GM19240 (cell line): ENCODE measurements at regions not wholly inside any gene's neighbourhood (a gene's known extent, or its start where the extent isn't known, plus 50 kb on each side); places are given as distances from the start of the nearest gene placed in this dataset.

Experiments used
- DNase-seq: peaks from one replicate; pipeline ENCODE4 v3.0.0; 2011; ENCODE audit warnings: low spot score; ENCODE audit not compliant: insufficient read length

DNA sequence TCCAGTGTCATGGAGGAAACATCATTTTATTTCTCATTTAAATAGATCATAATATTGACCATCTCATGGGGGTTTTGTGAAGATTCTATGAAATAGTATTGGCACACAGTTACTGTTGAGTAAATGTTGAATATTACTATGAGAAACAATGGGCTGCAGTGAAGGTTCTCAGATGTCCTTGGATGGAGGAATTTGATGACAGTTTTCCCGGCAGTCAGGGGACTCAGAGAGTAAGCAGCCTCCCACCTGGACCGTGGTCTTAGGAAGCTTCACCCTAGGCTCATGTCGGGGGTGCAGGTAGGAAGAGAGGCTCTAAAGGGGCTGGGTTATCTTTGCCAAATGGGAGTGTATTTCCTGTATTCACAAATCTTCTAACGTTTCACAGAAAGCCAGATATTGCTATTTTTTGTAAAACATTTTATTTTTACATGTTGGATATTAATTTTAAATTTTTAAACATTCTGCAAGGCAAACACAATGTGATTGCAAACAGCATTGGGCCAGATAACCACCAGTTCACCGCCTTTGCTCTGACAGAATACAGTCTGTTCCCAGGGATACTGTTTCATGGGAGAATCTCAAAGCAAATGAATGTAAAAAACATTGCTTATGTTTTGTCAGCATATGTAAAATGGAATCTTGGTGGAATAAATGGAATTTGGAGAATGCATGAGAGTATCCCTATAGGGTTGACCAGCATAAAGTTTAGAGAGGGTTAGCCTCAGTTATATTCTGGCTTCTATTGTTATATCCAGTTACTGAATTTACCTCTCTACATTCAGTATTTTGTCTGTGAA, 380.8 kb upstream of the TMEM132C start:
- no peak for DNase-seq

DNA sequence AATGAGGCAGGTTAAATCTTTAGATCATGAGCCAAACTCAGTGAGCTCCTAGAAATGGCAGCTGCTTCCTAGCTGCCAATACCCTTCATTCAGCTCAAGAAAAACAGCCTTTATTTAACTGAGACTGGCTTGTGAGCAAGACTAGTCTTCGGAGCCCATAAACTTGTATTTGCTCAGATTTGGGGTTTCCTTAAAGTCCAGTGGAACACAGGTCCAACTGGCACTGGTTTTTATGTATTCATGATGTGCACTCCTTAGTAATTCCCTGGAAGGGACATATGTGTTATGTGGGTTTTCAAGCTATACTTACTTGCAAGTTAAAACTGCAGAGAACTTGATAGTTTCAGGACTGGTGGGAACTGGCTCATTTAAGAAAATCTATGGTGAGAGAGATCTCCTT, 380.1 kb upstream of the TMEM132C start:
- DNase-seq = no peak

DNA sequence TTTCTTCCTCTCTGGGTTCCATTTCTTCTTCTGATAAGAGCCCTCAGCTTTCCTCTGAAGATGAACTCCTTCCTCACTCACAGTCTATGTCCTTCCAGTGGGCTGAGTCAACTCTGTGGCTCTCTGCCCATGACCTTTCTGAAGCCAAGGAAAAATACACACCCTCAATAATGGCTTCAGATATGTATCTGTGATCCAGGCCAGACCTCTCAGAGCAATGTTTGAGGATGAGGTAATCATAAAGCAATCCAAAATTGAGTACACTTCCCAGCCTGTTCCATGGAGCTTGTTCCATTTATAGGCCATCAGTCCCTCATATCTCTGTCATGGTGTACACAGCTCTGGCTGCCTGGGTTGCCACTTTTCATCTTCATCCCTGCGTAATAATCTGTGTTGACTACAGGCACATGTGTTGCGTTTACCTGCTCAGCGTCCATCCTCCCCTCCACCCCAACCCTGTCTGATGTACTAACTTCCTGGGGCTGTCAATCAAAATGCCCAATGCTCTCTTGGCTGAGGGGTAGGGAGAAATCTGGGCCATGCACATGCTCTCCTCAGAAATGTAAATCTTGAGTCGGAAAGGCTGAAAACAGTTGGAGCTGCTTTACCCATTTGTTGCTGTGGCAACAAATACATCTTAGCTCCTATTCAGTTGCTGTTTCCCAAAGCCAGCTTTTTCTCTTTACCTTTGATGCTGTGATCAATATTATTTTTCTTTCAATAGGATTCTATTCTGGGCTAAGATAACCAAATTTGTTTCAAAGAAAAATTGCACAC, 377.8 kb upstream of the TMEM132C start:
- DNase-seq = no peak

DNA sequence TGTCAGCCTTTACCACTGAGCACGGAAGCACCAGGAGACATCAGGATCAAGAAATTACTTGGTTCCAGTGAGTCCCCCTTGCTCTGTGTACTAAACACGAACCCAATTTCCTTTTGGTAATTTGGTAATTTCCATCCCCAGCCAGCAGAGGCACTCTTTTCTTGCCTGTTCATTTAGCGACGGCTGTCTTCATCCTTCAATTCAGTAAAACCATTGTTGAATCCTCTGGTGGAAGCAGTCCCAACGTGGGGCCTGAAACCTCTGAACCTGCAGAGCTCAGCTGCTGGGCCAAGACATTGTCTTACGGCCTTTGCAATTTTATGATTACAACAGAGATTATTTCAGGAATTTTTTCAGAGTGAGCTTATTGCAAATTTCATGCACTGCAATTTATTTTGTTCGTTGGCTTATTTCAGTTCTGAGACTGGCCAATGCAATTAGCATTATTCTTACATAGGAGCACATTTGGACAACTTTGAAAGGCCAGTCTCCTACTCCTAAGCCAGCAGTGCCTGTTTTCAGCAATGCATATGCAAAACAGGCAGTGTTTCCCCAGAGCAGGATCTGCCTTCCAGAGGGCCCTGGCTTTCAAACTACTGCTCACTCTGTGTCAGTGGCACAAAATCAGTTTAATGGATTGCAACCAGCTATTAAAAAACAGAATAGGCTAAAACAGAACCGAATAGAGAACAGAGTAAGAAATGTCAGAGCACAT, 372.9 kb upstream of the TMEM132C start:
- no peak for DNase-seq

DNA sequence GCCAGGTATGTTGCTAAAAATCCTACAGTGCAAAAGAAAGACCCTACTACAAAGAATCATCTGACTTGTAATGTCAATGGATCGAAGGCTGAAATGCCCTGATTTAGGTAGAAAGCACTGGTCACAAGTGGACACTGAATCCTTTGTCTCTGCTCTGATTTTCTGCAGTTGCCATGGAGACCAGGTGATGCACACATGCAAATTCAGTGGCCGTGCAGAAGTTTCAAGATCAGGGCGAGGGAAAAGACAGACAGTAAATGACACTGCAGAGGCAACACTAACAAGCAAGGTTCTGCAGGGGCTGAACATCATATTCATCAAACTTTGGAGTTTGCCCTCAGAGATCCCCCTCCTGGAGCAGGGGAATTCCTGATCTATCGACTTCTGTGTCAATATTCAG, 370.3 kb upstream of the TMEM132C start:
- DNase-seq = no peak

DNA sequence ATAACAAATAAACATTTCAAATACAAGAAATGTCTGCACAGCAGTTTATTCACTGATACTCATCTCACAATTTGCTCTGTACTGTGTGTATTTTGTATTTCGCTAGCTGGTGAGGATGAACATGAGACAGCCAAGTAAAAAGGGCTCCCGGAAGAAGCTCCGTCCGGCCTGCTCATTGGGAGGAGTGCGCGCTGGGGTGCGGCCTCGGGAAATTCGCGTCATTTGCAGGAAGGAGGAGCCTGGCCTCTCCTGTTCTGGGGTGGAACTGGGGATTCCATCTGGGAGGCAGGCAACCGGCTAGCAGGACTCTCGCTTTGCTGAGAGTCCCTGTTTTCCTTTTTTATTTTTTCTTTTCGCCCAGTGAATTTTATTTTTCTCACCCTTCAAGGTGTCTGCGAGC, 368.4 kb upstream of the TMEM132C start:
- DNase-seq = no peak

DNA sequence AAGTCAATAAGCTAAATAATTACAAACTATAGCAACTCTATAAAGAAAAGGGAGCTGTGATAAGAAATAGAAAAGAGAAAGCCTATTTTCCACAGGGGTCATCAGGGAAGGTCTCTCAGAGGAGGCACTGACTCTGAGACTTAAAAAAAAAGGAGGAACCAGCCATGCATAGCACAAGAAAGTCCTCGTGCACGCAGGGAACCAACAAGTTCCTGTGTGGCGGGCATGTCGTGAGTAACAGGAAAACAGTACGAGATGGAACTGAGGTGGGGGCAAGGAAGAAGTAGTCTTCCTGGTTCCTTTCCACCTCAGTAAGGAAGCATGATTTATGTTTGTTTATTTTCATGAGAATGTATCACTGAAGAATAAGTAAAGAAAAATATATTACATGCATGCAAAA, 367.0 kb upstream of the TMEM132C start:
- DNase-seq = no peak

DNA sequence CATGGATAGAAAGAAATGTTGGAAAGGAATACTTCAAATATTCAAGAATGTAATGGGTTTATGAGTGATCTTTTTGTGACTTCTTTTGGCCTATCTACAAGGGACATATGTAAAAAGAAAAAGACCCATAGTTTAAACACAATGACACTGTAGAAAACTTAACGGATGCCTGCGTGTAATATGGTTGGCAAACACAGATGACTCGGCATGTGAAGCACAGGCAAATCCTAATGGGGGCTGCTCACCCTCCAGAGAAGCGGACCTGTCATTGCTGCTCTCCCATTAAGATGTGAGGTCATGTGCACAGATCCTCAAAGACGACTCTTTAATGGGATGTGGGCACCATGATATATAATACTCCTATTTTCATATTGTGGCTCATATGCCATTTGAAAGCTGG, 366.6 kb upstream of the TMEM132C start:
- no peak for DNase-seq

DNA sequence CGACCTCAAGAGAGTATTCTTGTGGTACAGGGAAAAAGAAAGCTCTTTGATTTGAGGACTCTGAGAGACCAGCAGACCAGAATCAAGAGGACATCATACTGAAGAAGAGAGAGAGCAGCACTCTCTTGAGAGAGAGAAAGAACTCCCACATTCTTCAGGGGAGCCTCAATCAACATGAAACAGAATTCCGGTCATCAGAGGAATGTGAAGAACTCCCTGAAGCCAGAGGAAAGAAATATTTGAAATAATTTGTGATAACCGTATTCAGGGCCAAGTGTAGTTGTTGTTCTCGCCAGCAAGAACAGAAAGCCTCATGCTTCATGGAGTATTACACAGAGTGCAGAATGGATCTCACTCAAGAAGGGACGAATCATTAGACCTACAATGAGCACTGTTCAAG, 363.8 kb upstream of the TMEM132C start:
- no peak for DNase-seq

DNA sequence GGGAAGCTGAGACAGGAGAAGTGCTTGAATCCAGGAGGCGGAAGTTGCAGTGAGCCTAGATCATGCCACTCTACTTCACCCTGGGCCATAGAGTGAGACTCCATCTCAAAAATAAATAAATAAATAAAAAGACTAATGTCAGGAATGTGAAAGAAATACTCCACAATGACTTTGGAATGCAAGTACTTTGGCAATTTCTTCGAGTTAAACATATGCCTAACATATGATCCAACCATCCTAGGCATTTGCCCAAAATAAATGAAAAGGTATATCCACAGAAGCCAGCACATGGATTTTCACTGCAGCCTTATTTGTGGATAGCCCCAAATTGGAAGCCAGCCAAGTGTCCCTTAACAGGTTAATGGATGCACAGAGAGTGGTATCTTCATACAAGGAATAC, 357.9 kb upstream of the TMEM132C start:
- no peak for DNase-seq

DNA sequence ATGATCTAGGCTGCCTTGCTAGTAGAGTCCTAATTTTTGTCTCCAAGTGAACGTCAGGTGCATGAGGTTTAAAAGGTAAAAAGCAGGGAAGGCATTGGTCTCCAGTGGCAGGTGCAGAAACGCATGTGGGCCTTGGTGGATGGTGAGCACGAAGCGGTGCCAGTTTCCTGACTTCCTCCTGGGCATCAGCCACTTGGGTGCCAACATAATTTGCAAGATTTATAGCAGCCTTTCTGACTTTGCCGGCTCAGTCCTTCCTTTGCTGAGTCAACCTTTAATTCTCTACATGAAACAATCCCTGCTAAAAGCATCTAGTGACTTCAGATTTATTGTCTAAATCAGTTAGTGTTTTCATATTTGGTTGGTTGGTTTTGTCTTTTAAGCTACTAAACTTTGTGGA, 355.7 kb upstream of the TMEM132C start:
- no peak for DNase-seq

DNA sequence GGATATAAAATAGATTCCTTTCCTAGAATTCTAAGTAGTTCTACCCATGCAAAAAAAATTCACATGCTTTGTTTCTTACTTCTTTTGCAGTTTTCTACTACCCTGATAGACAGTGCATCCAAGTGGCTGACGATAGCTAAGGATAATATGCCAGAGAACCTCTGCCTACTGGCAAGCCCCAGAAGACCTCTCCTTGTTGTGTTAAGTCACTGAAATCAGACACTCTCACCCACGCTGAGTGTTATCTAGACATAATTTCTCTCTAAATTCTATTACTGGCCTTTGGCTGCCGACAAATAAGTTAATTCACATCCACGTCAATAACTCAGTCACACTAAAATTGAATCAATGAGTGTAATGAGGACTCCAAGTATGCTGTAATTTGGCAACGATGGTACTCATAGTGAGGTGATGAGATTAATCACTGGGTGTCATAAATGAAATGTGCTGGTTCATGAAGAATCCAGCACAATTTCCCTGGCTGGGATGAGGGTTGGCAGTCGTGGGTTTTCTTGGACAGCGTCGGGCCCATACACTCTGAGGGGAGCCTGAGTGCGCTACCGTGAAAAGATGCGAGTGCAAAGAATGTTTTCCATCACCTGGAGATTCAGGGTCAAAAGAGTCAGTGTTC, 354.8 kb upstream of the TMEM132C start:
- DNase-seq = no peak

DNA sequence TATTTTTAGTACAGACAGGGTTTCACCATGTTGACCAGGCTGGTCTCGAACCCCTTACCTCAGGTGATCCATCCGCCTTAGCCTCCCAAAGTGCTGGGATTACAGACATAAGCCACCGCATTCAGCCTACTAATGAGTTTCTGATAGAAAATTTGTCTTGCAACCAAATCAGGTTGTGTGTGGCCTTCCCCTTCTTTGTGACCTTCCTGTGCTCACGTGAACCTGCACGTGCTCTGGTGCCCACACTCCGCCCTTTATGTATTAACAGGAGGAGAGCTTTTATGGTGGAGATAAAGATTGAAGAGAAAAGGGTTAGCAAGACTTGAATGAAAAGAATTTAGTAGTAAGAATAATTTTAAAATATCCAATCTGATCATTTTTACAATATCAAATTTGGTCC, 343.5 kb upstream of the TMEM132C start:
- no peak for DNase-seq

DNA sequence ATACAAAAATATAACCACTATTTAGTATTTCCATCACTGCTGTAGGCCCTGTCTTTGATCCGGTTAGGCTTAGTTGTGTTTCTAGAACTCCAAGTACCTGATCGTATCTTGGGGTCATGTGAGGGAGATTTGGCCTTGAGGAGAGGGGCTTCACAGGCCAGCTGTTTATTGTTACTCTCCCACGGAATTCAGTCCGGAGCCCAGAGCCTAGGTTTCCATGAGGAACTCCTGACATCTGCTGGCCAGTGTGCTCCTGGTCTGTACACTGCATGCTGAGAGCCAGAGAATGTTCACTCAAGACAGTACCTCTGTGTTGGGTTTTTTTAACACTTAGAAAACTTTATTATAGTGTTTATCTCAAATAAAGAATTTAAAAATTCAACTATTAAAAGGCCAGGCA, 341.0 kb upstream of the TMEM132C start:
- no peak for DNase-seq

DNA sequence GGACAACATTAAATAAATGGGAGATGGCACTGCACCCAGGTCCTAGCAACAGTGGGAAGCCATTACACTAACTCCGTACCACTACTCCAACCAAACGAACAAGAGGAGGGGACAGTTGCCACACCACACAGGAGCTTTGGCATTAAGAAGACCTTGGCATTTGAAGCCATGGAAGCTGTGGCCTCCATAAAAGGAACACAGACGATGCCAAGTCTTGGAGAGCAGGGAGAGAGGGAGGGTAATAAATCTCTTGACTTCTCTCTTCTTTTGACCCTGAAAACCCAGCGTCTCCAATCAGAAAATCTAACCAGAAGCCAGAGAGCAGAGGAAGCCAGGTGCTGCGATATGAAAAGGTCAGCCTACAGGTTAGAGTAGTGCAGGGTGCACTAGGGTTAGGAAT, 338.8 kb upstream of the TMEM132C start:
- no peak for DNase-seq

DNA sequence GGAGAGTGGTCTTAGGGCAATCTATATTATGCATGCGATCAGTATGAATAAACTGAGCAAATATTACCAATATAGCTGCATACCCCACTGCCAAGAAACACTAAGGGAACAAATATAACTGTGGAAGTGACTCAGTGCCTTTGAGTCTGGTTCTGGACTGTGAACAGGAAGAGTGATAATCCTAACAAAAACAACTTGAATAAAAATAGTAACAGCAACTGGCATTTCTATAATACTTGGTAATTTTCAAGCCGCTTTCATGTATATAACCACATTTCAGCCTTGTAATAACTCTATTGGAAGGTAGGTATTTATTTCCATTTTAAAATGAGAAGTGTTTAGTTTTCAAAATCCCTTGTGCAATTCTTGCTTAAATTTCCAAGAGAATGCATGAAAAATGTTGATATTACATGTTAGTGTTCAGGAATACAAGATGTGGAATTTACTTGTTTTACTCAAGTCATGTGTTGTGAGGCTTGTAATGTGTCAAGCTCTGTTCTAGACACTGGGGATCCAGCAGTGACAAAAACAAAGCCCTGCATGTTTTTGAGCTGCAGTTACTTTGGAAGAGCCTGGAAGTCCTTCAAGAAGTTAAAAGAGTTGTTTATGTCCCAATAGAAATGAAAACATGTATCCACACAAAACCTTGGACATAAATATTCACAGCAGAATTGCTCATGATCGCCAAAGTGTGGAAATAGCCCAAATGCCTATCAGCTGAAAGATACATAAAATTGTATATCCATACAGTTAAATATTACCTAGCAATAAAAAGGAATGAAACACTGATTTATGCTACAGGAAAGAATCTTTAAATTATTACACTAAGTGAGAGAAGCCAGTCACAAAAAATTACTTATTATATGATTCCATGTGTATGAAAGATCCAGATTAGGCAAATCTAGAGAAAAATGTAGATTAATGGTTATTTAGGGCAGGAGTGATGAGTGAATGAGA, 338.1 kb upstream of the TMEM132C start:
- DNase-seq = no peak

DNA sequence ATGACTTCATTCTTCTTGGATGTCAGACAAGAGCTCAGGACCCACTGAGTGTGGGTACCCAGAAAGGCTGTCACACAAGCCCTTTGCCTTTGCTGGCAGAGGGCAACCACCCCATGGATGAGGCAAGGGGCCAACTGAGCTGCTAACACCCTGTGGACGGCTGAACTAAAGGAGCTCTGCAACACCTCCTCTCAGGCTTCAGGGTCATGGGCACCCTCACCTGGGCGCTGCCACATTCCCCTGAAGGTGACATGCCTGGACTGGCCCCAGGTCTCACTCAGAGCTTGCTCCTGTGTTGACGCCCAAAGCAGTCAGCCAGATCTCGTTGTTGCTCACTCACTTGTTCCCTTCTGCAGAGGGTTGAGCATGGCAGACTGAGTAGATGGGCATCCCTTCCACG, 336.8 kb upstream of the TMEM132C start:
- no peak for DNase-seq

DNA sequence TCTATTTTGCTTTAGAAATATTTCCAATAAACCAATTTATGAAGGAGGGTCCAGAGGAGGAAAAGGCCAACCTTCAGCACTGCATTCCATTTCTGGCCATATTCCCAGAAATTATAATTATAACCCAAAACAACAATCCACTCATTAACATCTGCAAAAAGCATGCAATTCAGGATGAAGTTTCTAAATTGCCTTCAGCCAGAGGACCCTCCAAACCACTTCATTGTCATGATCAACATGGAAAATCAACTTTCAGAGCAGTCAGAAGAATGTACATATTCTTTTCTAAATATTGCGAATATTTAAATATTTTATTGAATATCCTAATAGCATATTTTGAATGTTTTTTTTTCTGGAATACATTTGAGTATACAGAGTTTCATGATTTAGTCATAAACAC, 332.6 kb upstream of the TMEM132C start:
- DNase-seq = no peak

DNA sequence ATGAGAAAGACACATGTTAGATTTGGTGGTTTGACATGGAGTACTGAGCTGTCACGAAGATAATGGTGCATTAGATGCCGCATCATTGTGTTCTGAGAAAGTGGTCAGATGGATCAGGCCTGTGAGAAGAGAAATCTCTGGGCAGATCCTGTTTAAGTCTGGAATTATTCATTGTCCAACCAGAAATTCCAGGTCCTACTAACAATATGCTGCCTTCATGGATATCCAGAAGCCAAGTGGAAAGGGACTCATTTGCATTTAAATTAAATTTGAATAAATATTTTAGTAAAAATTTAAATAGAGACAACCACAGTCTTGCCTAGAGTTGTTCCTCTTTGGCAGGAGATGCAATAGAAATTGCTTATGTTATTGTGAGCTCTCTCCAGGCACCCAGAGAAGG, 330.5 kb upstream of the TMEM132C start:
- DNase-seq = no peak

DNA sequence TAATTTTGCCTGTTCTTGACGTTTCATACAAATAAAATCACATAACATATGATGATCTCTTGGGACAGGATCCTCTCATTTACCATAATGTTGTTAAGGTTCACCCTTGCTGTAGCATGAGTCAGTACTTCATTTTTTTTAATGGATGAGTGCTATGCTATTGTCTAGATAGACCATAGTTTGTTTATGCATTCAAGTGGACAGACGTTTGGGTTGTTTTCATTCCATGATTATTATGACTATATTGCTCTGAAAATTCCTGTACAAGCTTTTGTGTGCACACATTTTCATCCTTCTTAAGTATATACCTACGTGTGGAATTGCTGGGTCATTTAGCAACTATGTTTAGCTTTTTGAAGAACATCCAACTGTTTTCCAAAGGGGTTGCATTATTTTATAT, 325.6 kb upstream of the TMEM132C start:
- no peak for DNase-seq

DNA sequence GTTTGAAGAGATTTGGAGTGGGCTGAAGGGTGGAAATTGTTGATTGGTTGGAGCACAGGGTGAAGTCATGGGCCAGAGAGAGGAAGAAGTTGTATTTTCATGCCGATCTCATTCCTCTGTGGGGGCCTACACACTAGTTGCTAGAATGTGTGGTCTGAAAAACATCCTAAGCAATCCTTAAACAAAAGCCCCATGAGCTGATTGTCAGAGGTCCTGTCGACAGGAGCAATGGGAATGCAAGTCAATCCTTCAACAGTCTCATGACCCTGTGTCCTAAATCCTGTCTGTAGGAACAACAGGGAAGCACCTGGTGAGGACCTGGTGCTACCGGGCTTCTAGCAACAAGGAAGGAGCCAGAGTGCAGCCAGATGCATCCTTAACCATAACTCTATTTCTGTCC, 324.0 kb upstream of the TMEM132C start:
- DNase-seq = no peak
